ENCODE measurements at regions not wholly inside any gene's neighbourhood (a gene's known extent, or its start where the extent isn't known, plus 50 kb on each side); places are given as distances from the start of the nearest gene placed in this dataset.

DNA sequence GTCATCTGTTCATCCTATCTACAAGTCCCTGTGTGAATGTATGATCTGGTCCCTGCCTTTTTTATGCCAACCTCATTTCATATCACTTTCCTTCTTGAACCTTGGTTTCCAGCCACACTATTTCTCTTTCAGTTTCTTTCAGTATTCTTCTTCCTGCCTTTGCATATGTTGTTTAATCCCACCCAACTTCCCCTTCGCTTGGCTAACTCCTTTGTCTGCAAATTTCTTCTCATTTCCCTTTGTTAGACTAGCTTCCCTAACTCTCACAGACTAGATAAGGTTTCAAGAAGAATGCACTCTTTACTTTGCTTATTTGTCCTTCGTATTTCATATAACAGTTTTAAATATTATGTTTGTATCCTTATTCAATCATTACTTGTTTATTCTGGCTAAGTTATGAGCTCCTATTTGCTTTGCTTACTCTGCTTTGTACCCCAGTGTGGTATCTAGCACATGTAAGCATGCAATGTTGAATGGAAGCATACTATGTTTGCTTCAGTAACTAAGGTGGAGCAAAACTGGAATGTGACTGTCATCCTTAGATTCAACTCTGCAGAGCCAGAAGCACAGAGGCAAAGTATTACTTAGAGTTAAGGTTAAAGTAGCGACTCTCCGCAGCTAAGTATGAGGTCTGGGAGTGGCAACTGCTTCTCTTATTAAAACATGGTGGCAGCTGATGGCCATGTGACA lies 681.3 kb downstream of the CPS1 start:
- no peak for DNase-seq (ENCODE audit: low read depth)

DNA sequence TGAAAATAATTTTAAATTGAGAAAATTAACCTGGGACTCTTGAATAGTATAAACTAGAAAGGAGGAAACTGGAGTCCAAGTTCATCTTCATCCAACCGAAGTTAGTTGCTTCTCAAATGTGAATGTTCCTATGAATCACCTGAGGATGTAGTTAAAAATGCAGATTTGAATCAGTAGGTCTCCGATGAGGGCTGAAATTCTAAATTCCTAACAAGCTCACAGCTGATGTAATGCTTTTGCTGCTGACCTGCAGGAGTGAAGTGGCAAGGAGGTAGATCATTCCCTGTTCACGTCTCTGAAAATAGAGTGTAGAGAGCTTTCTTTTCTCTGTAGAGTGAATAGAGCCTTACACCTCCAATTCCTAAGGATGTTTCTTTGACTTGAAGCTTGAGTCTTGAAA lies 685.5 kb downstream of the CPS1 start:
- DNase-seq (ENCODE audit: low read depth) = no peak

DNA sequence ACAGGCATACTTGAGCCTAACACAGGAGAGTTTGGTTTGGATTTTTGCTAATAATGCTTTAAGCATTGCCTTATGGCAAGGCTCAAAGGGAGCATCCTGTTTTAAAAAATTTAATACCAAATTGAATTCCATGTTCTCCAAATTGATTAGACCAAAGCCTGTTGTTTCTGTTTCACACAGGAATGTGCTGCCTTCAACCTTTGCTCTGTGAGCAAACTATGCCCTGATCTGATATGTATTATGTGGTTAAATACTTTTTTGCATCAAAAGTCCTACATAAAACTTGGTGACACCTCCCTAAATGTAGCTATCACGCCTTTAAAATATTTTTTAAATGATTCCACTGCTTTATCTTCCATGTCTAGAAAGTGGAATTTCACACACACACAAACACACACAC lies 691.4 kb downstream of the CPS1 start:
- DNase-seq (ENCODE audit: low read depth) = no peak

DNA sequence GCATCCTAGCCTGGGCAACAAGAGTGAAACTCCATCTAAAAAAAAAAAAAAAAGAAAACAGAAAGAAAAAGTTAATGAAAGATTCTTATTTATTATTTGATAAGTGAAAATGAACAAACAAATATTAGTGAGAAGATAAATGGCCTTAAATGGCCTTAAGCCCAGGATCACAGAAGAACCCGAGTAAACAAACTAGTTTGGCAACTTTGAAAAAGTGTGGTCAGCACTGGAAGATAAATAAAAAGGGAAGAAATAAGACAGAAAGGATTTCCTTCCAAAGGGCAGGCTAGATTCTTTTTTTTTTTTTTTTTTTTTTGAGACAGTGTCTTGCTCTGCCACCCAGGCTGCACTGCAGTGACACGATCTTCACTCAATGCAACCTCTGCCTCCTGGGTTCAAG lies 692.4 kb downstream of the CPS1 start:
- DNase-seq (ENCODE audit: low read depth) = no peak

DNA sequence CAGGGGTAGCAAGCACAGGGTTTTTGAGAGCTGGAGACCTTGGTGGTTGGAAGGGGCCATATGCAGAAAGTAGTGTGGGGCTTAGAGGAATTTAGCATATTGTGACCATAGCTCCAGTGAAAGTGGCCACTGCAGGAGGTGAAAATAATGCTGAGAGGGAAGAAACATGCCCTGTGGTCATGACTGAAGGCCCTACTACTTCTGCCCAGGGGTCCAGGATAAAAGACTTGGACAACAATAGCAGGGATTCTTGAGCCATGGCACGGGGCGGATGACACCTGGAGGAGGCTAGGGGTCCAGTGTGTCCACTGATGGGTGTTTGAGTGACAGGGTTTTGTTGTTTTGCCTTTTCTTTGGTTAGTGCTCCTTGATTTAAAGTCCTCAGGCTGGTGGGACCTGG lies 694.6 kb downstream of the CPS1 start:
- DNase-seq (ENCODE audit: low read depth) = no peak

DNA sequence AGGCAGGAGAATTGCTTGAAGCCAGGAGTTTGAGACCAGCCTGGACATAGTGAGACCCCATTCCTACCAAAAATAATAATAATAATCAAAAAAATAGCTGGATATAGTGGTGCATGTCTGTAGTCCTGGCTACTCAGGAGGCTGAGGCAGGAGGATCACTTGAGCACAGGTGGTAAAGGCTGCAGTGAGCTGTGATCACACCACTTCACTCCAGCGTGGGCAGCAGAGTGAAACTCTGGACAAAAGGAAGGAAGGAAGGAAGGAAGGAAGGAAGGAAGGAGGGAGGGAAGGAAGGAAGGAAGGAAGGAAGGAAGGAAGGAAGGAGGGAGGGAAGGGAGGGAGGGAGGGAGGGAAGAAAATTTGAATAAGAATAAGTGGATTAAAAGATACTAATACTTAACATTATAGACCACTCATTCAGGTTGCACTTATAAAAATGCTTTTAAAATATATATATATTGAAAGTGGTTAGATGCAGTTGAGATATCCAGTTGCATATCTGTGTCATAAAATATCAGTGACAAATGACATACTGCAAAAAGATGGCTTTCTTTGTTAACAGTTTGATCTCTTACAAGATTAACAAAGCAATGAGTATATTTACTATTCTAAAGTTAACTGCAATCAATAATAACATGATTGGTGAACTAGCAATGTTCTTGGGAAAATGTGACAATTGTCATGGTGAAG lies 702.4 kb downstream of the CPS1 start:
- DNase-seq (ENCODE audit: low read depth) = no peak

DNA sequence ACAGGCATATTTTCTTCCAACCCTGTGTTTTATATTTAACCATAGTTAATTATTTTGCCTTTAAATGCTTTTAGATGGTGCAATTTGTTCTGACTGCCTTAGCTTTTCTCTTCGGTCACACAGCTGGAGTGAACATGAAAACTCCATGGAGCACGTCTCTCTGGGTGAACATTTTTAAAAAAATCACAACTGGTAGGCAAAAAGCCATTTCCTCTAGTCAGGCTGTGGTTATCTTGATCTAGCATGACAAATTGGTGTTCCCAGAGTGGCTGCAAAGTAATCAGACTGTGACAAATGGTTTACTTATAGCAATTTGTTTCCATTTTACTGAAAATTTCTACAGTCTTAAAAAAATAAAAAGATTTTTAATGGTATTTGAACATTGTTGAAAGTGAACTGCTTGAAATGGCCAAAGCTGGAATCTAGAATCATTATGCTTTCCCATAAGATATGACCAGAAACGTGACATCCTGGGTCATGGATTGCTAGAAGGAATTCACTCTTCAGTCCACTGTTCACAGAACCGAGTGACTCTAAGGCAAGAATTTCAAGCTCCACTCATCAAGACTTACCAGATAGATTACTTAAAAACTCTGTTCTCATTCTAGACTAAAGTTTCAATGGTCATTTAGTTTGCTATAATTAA lies 703.6 kb downstream of the CPS1 start:
- DNase-seq (ENCODE audit: low read depth) = no peak

DNA sequence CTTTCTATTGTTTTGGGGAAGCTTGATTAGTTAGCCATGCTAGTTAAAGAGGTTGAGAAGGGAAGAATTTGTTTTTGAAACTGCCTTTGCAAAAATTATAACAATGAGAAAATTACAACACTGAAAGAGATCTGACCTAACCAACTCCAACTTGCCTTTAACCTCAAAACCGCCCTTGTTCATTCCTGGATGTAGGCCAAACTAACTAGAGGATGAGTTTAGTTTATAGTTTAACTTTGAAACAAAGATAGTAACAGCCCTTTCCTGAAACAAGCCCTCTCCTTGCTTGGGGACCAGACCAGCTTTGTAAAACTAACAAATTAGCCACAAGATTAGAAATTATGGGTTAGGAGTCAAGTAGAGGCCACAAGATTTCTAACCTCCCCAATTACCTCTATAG lies 713.9 kb downstream of the CPS1 start:
- no peak for DNase-seq (ENCODE audit: low read depth)

DNA sequence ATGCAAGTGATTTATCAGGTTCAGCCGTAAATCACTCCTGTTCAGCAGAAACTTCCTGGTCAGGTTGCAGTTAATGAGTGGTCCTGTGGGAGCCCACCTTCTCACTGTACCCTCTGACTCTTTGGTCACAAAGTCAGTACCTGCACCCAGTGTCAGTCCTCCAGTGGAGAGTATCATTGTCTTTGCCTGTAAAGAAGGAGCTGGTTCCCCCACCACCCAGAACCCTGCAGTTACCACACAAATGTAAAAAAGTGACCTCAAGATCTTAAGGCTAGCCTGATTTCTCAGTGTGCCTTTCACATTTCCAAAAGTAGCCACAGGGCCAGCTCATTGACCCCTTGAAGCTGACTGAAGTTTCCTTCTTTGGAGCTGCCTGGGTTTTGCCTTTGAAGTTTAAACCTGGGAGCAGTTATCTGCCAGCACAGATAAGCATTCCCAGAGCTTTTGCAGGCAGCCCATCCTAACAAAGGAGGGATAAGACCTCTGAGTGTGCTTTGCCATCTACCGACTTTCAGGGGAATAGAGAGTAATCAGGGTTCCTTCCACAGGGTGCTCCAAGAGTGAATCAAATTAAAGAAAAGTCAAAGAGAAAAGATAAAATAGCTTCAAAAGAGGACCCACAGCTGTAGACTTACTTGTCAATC lies 725.2 kb downstream of the CPS1 start:
- DNase-seq (ENCODE audit: low read depth) = no peak

DNA sequence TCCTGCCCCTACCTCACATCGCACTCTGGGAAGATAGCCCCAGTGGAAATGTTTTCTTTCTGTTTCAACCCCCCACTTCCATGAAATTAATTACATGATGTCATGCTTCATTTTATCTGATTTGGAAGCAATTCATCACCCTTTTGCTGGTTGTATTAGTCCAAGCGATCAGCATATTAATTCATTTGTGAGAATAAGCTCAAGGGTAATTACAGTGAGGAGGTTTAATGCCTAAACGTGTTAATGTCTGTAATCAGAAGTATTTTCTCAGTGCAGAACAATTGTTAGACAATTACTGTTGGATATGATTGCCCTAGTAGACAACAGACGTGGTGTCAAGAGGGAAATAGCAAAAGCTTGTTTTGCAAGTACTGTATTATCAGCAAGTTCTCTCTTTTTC lies 746.3 kb downstream of the CPS1 start:
- no peak for DNase-seq (ENCODE audit: low read depth)

DNA sequence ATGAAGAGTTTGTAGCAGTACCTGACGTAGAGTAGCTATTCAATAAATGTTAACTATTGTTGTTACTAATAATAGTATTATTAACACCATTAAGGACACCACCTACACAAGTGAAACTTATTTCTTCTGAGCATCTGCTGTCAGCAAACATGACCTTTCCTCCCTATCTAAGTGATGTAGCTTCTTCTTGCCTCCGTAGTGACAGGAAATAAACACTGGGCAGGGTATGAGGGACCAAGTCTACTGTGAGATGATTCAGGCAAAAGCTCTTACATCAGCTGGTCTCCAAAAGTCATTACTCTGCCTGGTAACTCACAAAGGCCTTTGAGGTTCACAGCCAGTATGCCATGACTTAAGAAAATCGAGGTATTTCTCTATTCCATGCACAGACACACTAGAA lies 750.5 kb downstream of the CPS1 start:
- DNase-seq (ENCODE audit: low read depth) = no peak
